ENCODE measurements at regions not wholly inside any gene's neighbourhood (a gene's known extent, or its start where the extent isn't known, plus 50 kb on each side); places are given as distances from the start of the nearest gene placed in this dataset.
A peak's percentile ranks its signal among the peaks of the same experiment; 100 is the strongest.

DNA sequence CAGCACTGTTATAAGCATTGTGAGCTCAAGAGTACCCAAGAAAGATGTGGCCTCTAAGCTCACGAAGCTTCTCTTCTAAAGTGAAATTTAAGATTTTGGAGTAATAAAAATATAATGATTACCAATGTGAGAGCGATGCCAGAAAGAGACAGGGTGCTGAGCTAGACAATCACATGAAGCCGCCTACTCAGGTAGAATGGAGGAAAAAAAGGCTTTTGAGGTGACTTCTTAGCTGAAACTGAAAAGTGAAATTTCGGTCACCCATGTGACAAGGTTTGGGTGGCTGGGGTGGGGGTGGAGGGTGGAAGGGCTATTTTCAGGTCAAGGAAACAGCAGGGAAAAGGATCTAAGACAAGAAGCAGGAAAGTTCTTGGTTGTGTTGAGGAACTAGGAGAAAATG is 388.2 kb upstream of the WWC1 start:
- Histone ChIP-seq H3K79me1 (replicated peaks; ENCODE audit: low read length, poor library complexity, severe bottlenecking) (peaks cover 13% of the 10 kb centered on the region), H2AFZ (ENCODE audit: low read depth, low read length) (no peak overlapping the region), H2BK120ac (ENCODE audit: low read depth, low read length) (no peak overlapping the region), H3K23ac (ENCODE audit: low read length in 2 of 2) (no peak overlapping the region), H2BK5ac (ENCODE audit: low read depth, low read length, poor library complexity, severe bottlenecking) (no peak overlapping the region), H4K8ac (ENCODE audit: low read length) (no peak overlapping the region), H2AK5ac (ENCODE audit: low read length, severe bottlenecking) (no peak overlapping the region), H3K27me3 (ENCODE audit: control insufficient read depth in 1 of 2, insufficient read depth in 1 of 2, low read length in 2 of 2) (peaks cover 0 to 3% of the 10 kb centered on the region in 2 experiments), H3K4me3 (ENCODE audit: insufficient read depth in 1 of 2, low read depth in 1 of 2, low read length in 2 of 2) (no peak overlapping the region), H3K4me1 (ENCODE audit: control insufficient read depth, insufficient read depth, low read depth, low read length) (peaks cover 5% of the 10 kb centered on the region), H3K4me2 (ENCODE audit: low read length, poor library complexity, severe bottlenecking) (no peak overlapping the region), H3K36me3 (ENCODE audit: control insufficient read depth in 1 of 2, insufficient read depth in 2 of 2, low read depth in 1 of 2, low read length in 2 of 2) (no peaks in the 10 kb centered on the region), H3K4ac (ENCODE audit: low read depth in 1 of 2, low read length in 2 of 2) (no peak overlapping the region), H2BK12ac (ENCODE audit: low read length in 2 of 2) (no peak overlapping the region), H4K91ac (ENCODE audit: low read length) (no peak overlapping the region), H3K9me3 (ENCODE audit: control insufficient read depth, low read length) (no peaks in the 10 kb centered on the region), H2BK15ac (ENCODE audit: low read depth, poor library complexity, severe bottlenecking) (no peak overlapping the region), H3K27ac (ENCODE audit: low read length, poor library complexity, severe bottlenecking) (no peak overlapping the region), H3K14ac (ENCODE audit: low read length in 2 of 2) (no peak overlapping the region), H3K9ac (ENCODE audit: low read length) (no peak overlapping the region), H3K18ac (ENCODE audit: low read depth in 1 of 2, low read length in 2 of 2) (no peak overlapping the region)
- no peak for DNase-seq
- 94% methylated on average over 4 of the region's 4 CpGs for WGBS

GRCh38 chr5:167903659-167904058 is 387.8 kb upstream of the WWC1 start:
- no peak overlapping the region for H2BK15ac ChIP-seq (ENCODE audit: low read depth, poor library complexity, severe bottlenecking)
- WGBS: 78% methylated on average over 2 of the region's 2 CpGs
- no peak overlapping the region for H3K4me3 ChIP-seq (ENCODE audit: insufficient read depth in 1 of 2, low read depth in 1 of 2, low read length in 2 of 2)
- no peak overlapping the region for H2BK5ac ChIP-seq (ENCODE audit: low read depth, low read length, poor library complexity, severe bottlenecking)
- H3K9me3 ChIP-seq (ENCODE audit: control insufficient read depth, low read length): no peaks in the 10 kb centered on the region
- H4K91ac ChIP-seq (ENCODE audit: low read length): no peak overlapping the region
- H3K23ac ChIP-seq (ENCODE audit: low read length in 2 of 2): no peak overlapping the region
- H2AK5ac ChIP-seq (ENCODE audit: low read length, severe bottlenecking): peak overlapping the region; percentile 76
- no peak overlapping the region for H4K8ac ChIP-seq (ENCODE audit: low read length)
- H2BK12ac ChIP-seq (ENCODE audit: low read length in 2 of 2): no peak overlapping the region
- no peak for DNase-seq
- no peak overlapping the region for H3K27ac ChIP-seq (ENCODE audit: low read length, poor library complexity, severe bottlenecking)
- H3K18ac ChIP-seq (ENCODE audit: low read depth in 1 of 2, low read length in 2 of 2): no peak overlapping the region
- H3K79me1 ChIP-seq (replicated peaks; ENCODE audit: low read length, poor library complexity, severe bottlenecking): peaks cover 13% of the 10 kb centered on the region
- H3K4me2 ChIP-seq (ENCODE audit: low read length, poor library complexity, severe bottlenecking): no peak overlapping the region
- H3K14ac ChIP-seq (ENCODE audit: low read length in 2 of 2): no peak overlapping the region
- no peak overlapping the region for H2AFZ ChIP-seq (ENCODE audit: low read depth, low read length)
- H3K4ac ChIP-seq (ENCODE audit: low read depth in 1 of 2, low read length in 2 of 2): no peak overlapping the region
- H3K27me3 ChIP-seq (ENCODE audit: control insufficient read depth in 1 of 2, insufficient read depth in 1 of 2, low read length in 2 of 2): peaks cover 0 to 5% of the 10 kb centered on the region in 2 experiments
- H2BK120ac ChIP-seq (ENCODE audit: low read depth, low read length): no peak overlapping the region
- no peak overlapping the region for H3K9ac ChIP-seq (ENCODE audit: low read length)
- H3K36me3 ChIP-seq (ENCODE audit: control insufficient read depth in 1 of 2, insufficient read depth in 2 of 2, low read depth in 1 of 2, low read length in 2 of 2): no peaks in the 10 kb centered on the region
- H3K4me1 ChIP-seq (ENCODE audit: control insufficient read depth, insufficient read depth, low read depth, low read length): peaks cover 5% of the 10 kb centered on the region

GRCh38 chr5:167905919-167906853 is 385.3 kb upstream of the WWC1 start:
- Histone ChIP-seq H3K36me3 (ENCODE audit: control insufficient read depth in 1 of 2, insufficient read depth in 2 of 2, low read depth in 1 of 2, low read length in 2 of 2) (no peaks in the 10 kb centered on the region), H3K4ac (ENCODE audit: low read depth in 1 of 2, low read length in 2 of 2) (no peak overlapping the region), H3K4me1 (ENCODE audit: control insufficient read depth, insufficient read depth, low read depth, low read length) (no peaks in the 10 kb centered on the region), H3K27me3 (ENCODE audit: control insufficient read depth in 1 of 2, insufficient read depth in 1 of 2, low read length in 2 of 2) (peaks cover 0 to 6% of the 10 kb centered on the region in 2 experiments), H3K4me3 (ENCODE audit: insufficient read depth in 1 of 2, low read depth in 1 of 2, low read length in 2 of 2) (no peak overlapping the region), H3K23ac (ENCODE audit: low read length in 2 of 2) (no peak overlapping the region), H2BK15ac (ENCODE audit: low read depth, poor library complexity, severe bottlenecking) (no peak overlapping the region), H3K9me3 (ENCODE audit: control insufficient read depth, low read length) (no peaks in the 10 kb centered on the region), H2BK12ac (ENCODE audit: low read length in 2 of 2) (no peak overlapping the region), H2AFZ (ENCODE audit: low read depth, low read length) (no peak overlapping the region), H4K91ac (ENCODE audit: low read length) (no peak overlapping the region), H3K9ac (ENCODE audit: low read length) (no peak overlapping the region), H2BK120ac (ENCODE audit: low read depth, low read length) (no peak overlapping the region), H4K8ac (ENCODE audit: low read length) (no peak overlapping the region), H2BK5ac (ENCODE audit: low read depth, low read length, poor library complexity, severe bottlenecking) (no peak overlapping the region), H2AK5ac (ENCODE audit: low read length, severe bottlenecking) (no peak overlapping the region), H3K4me2 (ENCODE audit: low read length, poor library complexity, severe bottlenecking) (no peak overlapping the region), H3K79me1 (replicated peaks; ENCODE audit: low read length, poor library complexity, severe bottlenecking) (peaks cover 13% of the 10 kb centered on the region), H3K14ac (ENCODE audit: low read length in 2 of 2) (no peak overlapping the region), H3K27ac (ENCODE audit: low read length, poor library complexity, severe bottlenecking) (no peak overlapping the region), H3K18ac (ENCODE audit: low read depth in 1 of 2, low read length in 2 of 2) (no peak overlapping the region)
- WGBS: 44% methylated on average over 5 of the region's 6 CpGs
- DNase-seq: no peak

DNA sequence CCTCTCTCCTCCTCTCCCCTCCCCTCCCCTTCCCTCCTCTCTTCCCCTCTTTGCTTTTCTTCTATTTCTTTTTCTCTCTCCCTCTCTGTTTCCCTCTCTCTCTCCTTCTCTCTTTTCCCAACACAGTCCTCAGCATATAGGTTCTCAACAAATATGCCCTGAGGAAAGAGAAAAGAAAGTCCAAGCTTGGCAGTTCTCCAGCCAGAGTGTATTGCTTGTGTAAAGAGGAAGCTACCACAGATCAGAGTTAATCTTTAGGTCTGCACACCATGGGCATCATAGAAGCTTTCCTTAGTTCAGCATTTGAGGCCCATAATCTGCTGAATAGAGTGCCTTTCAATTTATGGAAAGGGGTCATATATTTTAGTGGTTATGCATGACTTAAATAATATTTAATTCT is 382.8 kb upstream of the WWC1 start:
- DNase-seq: peak; percentile 12
- Histone ChIP-seq H2AFZ (ENCODE audit: low read depth, low read length) (no peak overlapping the region), H2BK15ac (ENCODE audit: low read depth, poor library complexity, severe bottlenecking) (no peak overlapping the region), H4K8ac (ENCODE audit: low read length) (no peak overlapping the region), H3K27me3 (ENCODE audit: control insufficient read depth in 1 of 2, insufficient read depth in 1 of 2, low read length in 2 of 2) (peaks cover 0 to 4% of the 10 kb centered on the region in 2 experiments), H2BK12ac (ENCODE audit: low read length in 2 of 2) (no peak overlapping the region), H3K4ac (ENCODE audit: low read depth in 1 of 2, low read length in 2 of 2) (no peak overlapping the region), H3K9ac (ENCODE audit: low read length) (no peak overlapping the region), H3K4me3 (ENCODE audit: insufficient read depth in 1 of 2, low read depth in 1 of 2, low read length in 2 of 2) (no peak overlapping the region), H3K79me1 (replicated peaks; ENCODE audit: low read length, poor library complexity, severe bottlenecking) (peaks cover 10% of the 10 kb centered on the region), H2BK120ac (ENCODE audit: low read depth, low read length) (no peak overlapping the region), H3K4me1 (ENCODE audit: control insufficient read depth, insufficient read depth, low read depth, low read length) (peaks cover 6% of the 10 kb centered on the region), H3K36me3 (ENCODE audit: control insufficient read depth in 1 of 2, insufficient read depth in 2 of 2, low read depth in 1 of 2, low read length in 2 of 2) (no peaks in the 10 kb centered on the region), H3K14ac (ENCODE audit: low read length in 2 of 2) (no peak overlapping the region), H3K9me3 (ENCODE audit: control insufficient read depth, low read length) (no peaks in the 10 kb centered on the region), H3K18ac (ENCODE audit: low read depth in 1 of 2, low read length in 2 of 2) (no peak overlapping the region), H2AK5ac (ENCODE audit: low read length, severe bottlenecking) (no peak overlapping the region), H3K27ac (ENCODE audit: low read length, poor library complexity, severe bottlenecking) (no peak overlapping the region), H4K91ac (ENCODE audit: low read length) (no peak overlapping the region), H3K4me2 (ENCODE audit: low read length, poor library complexity, severe bottlenecking) (no peak overlapping the region), H3K23ac (ENCODE audit: low read length in 2 of 2) (no peak overlapping the region), H2BK5ac (ENCODE audit: low read depth, low read length, poor library complexity, severe bottlenecking) (no peak overlapping the region)
